AG10803 (cell line): ENCODE measurements at regions not wholly inside any gene's neighbourhood (a gene's known extent, or its start where the extent isn't known, plus 50 kb on each side); places are given as distances from the start of the nearest gene placed in this dataset.
"Not testable (repeated sequence)": the region's sequence is repeated elsewhere in the genome, so short reads cannot be mapped to it uniquely, and the experiment has no call there.

Source experiments
- DNase-seq: peaks from one replicate; pipeline ENCODE4 v3.0.0; 2010; ENCODE audit warnings: low read depth
- H3K4me3 ChIP-seq: 2 replicates; pipeline ENCODE4 v1.5.1; 2011; ENCODE audit warnings: mild to moderate bottlenecking, low read length, control low read depth

- not testable (repeated sequence) for H3K4me3 ChIP-seq, DNase-seq
Observed at GRCh38 chr1:121042882-121043281, 141.3 kb downstream of the FAM72B start.

DNA sequence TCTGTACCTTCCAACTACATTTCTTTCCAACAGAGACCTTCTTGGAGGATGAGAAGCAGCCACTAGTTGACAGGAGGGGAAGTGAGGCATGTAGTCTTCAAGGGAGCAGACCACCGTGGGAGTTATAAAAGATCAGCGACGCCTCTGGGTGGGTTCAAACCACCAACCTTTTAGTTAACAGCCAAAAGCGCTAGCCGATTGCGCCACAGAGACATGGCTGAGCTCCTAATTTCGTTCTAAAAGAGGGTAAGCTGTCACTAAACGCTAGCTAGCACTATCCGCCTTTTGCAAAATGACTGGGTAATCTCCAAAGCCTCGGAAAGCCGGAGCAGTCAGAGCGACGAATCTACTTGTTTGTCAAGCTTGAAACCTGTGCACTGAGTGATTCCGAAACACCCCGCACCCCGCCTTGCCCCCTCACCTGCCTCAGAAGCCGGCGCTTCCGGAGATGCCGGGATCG lies 135.8 kb downstream of the FAM72B start:
- not testable (repeated sequence) for DNase-seq

GRCh38 chr1:121048769-121049443 lies 135.2 kb downstream of the FAM72B start:
- DNase-seq, H3K4me3 ChIP-seq: not testable (repeated sequence)

More for the DNA sequence above, 135.8 kb downstream of the FAM72B start:
- not testable (repeated sequence) for H3K4me3 ChIP-seq

- H3K4me3 ChIP-seq, DNase-seq: not testable (repeated sequence)
Observed at GRCh38 chr1:121050097-121050496, 134.0 kb downstream of the FAM72B start.

GRCh38 chr1:121051161-121051790 lies 132.9 kb downstream of the FAM72B start:
- DNase-seq, H3K4me3 ChIP-seq: not testable (repeated sequence)

DNA sequence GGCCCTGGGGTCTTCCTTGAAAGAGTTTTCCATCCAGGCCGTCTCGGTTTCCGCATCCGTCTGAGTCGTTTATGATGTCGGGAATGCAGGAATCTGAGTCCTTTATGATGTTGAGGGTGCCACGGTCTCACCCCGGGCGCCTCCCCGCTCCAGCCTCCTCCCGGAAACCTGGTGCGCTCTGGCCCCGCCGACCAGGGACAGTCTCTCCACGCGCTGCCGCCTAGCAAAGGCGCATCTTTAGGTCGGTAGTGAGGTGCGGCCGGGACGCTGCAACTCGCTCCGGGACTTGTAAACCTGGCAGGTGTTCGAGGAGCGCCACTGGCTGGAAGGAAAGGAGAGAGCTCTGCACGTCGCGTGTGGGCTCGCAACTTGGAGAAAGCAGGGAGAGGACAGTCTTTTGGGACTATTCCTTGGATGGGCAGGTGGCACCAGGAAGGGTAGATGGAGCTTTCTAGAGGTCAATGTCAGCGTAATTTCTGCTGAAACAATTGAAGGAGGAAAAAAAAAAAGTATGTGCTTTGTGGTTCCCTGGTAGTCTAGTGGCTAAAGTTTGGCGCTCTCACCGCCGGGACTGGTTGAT lies 132.0 kb downstream of the FAM72B start:
- DNase-seq, H3K4me3 ChIP-seq: not testable (repeated sequence)

DNA sequence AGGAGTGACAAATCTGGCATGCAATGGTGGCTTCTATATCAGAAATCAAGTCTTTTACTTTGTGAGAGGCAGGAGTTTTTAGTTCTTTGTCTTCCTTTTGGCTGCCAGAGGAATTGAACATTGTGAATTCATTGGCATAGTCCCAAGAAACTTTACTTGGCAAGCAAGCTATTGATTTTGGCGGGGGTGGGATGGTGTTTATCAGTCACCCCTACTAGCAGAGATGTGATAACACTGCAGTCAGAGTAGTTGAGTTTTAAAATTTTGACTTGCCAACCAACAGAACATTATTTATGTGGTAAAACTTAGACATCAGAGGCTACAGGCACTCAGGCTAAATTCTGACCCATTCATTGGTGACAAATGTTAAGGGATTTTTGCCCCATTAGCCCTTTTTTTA lies 129.2 kb downstream of the FAM72B start:
- H3K4me3 ChIP-seq, DNase-seq: not testable (repeated sequence)

DNA sequence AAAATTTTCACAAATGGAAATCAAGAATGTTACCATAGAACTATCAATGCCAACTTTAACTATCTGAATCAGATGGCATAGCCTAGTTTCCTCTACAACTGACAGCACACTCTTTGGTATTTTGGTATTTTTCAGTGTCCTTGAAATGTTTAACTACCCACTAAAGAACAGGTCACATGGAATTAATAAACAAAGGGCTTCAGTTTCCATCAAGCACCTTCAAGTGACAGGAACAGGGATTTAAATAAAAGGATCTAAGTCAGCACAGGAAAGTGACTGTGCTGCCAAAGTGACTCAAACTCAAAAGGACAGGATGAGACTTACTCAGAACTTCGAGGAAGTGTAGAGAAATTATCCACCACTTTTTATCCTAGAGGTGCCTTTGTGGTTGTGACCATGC lies 117.2 kb downstream of the FAM72B start:
- DNase-seq = not testable (repeated sequence)

GRCh38 chr1:121068738-121069499 lies 115.2 kb downstream of the FAM72B start:
- not testable (repeated sequence) for DNase-seq, H3K4me3 ChIP-seq

More for the DNA sequence above, 117.2 kb downstream of the FAM72B start:
- not testable (repeated sequence) for H3K4me3 ChIP-seq

GRCh38 chr1:121073852-121074251 lies 110.3 kb downstream of the FAM72B start:
- DNase-seq = not testable (repeated sequence)

GRCh38 chr1:121075254-121075805 lies 108.8 kb downstream of the FAM72B start:
- not testable (repeated sequence) for DNase-seq, H3K4me3 ChIP-seq

More at GRCh38 chr1:121073852-121074251, 110.3 kb downstream of the FAM72B start:
- H3K4me3 ChIP-seq = not testable (repeated sequence)

- not testable (repeated sequence) for H3K4me3 ChIP-seq, DNase-seq
Observed at GRCh38 chr1:121076674-121077073, 107.5 kb downstream of the FAM72B start.

DNA sequence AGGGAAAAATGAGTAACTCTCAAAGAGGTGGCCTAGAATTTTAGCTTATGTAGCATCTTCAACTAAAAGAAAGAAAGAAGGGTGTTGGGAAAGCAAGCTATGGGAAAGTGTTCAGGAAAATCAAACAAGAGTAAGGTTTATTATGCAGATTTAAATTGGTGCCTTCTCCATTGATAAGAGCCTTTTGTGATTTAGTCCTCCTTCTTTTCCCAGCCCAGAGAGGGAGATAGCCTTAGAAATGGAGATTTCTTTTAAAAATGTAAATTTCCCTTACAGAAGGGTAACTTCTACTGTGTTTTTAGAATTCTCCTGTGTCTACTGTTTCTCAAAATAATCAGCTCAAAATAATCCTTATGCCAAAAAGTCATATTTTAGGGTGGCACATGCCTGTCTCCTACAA lies 104.5 kb downstream of the FAM72B start:
- H3K4me3 ChIP-seq, DNase-seq: not testable (repeated sequence)

DNA sequence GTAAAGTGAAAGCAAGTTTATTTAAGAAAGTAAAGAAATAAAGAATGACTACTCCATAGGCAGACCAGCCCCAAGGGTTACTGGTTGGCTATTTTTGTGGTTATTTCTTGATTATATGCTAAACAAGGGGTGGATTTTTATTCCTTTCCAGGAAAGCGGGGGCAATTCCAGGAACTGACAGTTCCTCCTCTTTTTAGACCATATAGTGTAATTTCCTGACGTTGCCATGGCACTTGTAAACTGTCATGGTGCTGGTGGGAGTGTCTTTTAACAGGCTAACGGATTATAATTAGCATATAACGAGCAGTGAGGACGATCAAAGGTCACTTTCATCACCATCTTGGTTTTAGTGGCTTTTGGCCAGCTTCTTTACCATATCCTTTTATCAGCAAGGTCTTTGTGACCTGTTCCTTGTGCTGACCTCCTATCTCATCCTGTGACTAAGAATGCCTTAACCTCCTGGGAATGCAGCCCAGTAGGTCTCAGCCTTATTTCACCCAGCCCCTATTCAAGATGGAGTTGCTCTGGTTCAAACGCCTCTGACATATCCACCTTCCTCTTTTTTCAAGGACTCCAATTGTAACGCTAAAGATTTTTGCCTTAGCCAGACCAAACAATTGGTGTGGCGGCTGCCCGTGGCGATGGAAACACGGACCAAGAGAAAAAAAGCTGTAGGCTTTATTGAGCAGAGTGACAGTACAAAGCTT lies 103.8 kb downstream of the FAM72B start:
- not testable (repeated sequence) for H3K4me3 ChIP-seq, DNase-seq

DNA sequence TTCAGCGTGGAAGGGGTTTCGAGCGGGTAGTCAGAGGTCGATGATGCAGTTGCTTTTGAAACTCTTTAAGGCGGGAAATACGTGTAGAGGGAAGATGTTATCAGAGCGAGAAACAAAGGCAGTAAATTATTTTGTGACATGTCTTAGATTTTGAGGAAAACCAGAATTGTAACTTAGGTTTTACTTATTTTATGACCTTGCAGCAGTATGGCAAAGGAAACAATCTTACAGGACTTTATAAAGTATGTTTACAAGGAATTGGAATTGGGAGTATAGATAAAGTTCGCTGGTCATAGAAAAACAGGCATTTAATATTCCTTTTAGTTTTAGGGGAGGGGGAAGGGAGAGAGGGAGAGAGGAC lies 103.3 kb downstream of the FAM72B start:
- H3K4me3 ChIP-seq = not testable (repeated sequence)

GRCh38 chr1:121081625-121082199 lies 102.4 kb downstream of the FAM72B start:
- DNase-seq, H3K4me3 ChIP-seq: not testable (repeated sequence)

More for the DNA sequence above, 103.3 kb downstream of the FAM72B start:
- DNase-seq = not testable (repeated sequence)

DNA sequence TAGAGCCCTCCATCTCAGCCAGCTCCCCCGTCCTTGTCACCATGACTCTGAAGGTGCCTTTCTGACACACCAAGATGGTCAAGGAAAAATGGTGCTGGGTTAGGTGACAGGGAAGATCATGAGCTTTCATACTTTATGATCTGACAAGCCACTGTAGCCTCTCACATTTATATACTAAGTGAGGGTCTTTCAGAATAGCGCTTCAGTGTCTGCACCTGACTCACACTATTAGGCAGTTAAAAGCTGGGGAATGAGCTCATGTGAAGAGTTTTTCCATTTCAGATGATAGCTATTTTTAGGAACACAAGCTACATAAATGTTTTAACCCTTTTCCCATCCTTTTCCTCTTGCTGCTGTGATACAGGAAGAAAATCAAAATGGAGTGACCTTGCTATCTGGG lies 101.1 kb downstream of the FAM72B start:
- not testable (repeated sequence) for DNase-seq, H3K4me3 ChIP-seq

- not testable (repeated sequence) for DNase-seq, H3K4me3 ChIP-seq
Observed at GRCh38 chr1:121086249-121086648, 97.9 kb downstream of the FAM72B start.

- H3K4me3 ChIP-seq, DNase-seq: not testable (repeated sequence)
Observed at GRCh38 chr1:121087221-121087620, 96.9 kb downstream of the FAM72B start.
